ENCODE measurements at regions not wholly inside any gene's neighbourhood (a gene's known extent, or its start where the extent isn't known, plus 50 kb on each side); places are given as distances from the start of the nearest gene placed in this dataset.

- intact Hi-C loops (cut with micrococcal nuclease) = no loop called here
These were observed 215.1 kb upstream of the MIR17HG start for GRCh38 chr13:91132381-91132780.

GRCh38 chr13:91132786-91133185, 214.7 kb upstream of the MIR17HG start:
- intact Hi-C loops (cut with micrococcal nuclease) = no loop called here

- intact Hi-C loops (cut with micrococcal nuclease) = loop anchor here (1.0 to 2.0 kb wide), 3 partner anchors 115 to 589 kb away; no protein-coding TSS in a partner anchor
These were observed 213.3 kb upstream of the MIR17HG start for GRCh38 chr13:91133941-91134802.

- intact Hi-C loops (cut with micrococcal nuclease) = loop anchor here (1.0 to 2.0 kb wide), 3 partner anchors 114 to 588 kb away; no protein-coding TSS in a partner anchor
These were observed 212.7 kb upstream of the MIR17HG start for GRCh38 chr13:91134803-91135184.

GRCh38 chr13:91135376-91135775, 212.1 kb upstream of the MIR17HG start:
- intact Hi-C loops (cut with micrococcal nuclease) = loop anchor here (2.0 kb wide), 2 partner anchors 113 to 587 kb away; no protein-coding TSS in a partner anchor

- intact Hi-C loops (cut with micrococcal nuclease) = loop anchor here (2.0 kb wide), 2 partner anchors 113 to 587 kb away; no protein-coding TSS in a partner anchor
These were observed 211.5 kb upstream of the MIR17HG start for GRCh38 chr13:91135968-91136367.

GRCh38 chr13:91136806-91137205, 210.7 kb upstream of the MIR17HG start:
- intact Hi-C loops (cut with micrococcal nuclease) = no loop called here

GRCh38 chr13:91139232-91139631, 208.3 kb upstream of the MIR17HG start:
- intact Hi-C loops (cut with micrococcal nuclease) = no loop called here

GRCh38 chr13:91141543-91142061, 205.9 kb upstream of the MIR17HG start:
- intact Hi-C loops (cut with micrococcal nuclease) = no loop called here

GRCh38 chr13:91142572-91142971, 204.9 kb upstream of the MIR17HG start:
- intact Hi-C loops (cut with micrococcal nuclease) = no loop called here

- intact Hi-C loops (cut with micrococcal nuclease) = no loop called here
These were observed 203.4 kb upstream of the MIR17HG start for GRCh38 chr13:91144054-91144453.

- intact Hi-C loops (cut with micrococcal nuclease) = no loop called here
These were observed 203.0 kb upstream of the MIR17HG start for GRCh38 chr13:91144486-91144885.

- intact Hi-C loops (cut with micrococcal nuclease) = no loop called here
These were observed 201.8 kb upstream of the MIR17HG start for GRCh38 chr13:91145571-91146205.

GRCh38 chr13:91146601-91147000, 200.9 kb upstream of the MIR17HG start:
- intact Hi-C loops (cut with micrococcal nuclease) = no loop called here

- intact Hi-C loops (cut with micrococcal nuclease) = no loop called here
These were observed 199.4 kb upstream of the MIR17HG start for GRCh38 chr13:91148098-91148497.

GRCh38 chr13:91151921-91152320, 195.6 kb upstream of the MIR17HG start:
- intact Hi-C loops (cut with micrococcal nuclease) = no loop called here

- intact Hi-C loops (cut with micrococcal nuclease) = no loop called here
These were observed 194.1 kb upstream of the MIR17HG start for GRCh38 chr13:91153372-91153771.

GRCh38 chr13:91154558-91155353, 192.7 kb upstream of the MIR17HG start:
- intact Hi-C loops (cut with micrococcal nuclease) = no loop called here

- intact Hi-C loops (cut with micrococcal nuclease) = no loop called here
These were observed 191.9 kb upstream of the MIR17HG start for GRCh38 chr13:91155512-91156114.

- intact Hi-C loops (cut with micrococcal nuclease) = no loop called here
These were observed 190.0 kb upstream of the MIR17HG start for GRCh38 chr13:91157273-91158016.
